Right lobe of liver (tissue), 4 donors: ENCODE measurements at regions not wholly inside any gene's neighbourhood (a gene's known extent, or its start where the extent isn't known, plus 50 kb on each side); places are given as distances from the start of the nearest gene placed in this dataset.

ENCODE experiments used
- CTCF ChIP-seq, 4 donors: fragments of 200-600 bp in 3 of 4; fragments of 450-650 bp in 1 of 4; IDR thresholded peaks; one replicate each; pipeline versions ENCODE4 v1.5.1 to v1.8.0; 2016 to 2022; ENCODE audit warnings: antibody characterized with exemption in 4 of 4, mild to moderate bottlenecking in 2 of 4
- POLR2A ChIP-seq: fragments of 450-650 bp; IDR thresholded peaks from one replicate; pipeline ENCODE4 v1.6.1; 2017; ENCODE audit warnings: antibody characterized with exemption, mild to moderate bottlenecking
- donor health status: DM: no; HTN: no; CAD: no.
- donor health status: DM: no; HTN: no; CAD: no.
- donor health status: DM: no; HTN: yes; CAD: no.

GRCh38 chr2:145026456-145027455, 506.8 kb upstream of the ZEB2 start:
- TF ChIP-seq CTCF (IDR thresholded peaks at IDR 0.05) (no peak), POLR2A (no peak)
